ENCODE measurements at regions not wholly inside any gene's neighbourhood (a gene's known extent, or its start where the extent isn't known, plus 50 kb on each side); places are given as distances from the start of the nearest gene placed in this dataset.

DNA sequence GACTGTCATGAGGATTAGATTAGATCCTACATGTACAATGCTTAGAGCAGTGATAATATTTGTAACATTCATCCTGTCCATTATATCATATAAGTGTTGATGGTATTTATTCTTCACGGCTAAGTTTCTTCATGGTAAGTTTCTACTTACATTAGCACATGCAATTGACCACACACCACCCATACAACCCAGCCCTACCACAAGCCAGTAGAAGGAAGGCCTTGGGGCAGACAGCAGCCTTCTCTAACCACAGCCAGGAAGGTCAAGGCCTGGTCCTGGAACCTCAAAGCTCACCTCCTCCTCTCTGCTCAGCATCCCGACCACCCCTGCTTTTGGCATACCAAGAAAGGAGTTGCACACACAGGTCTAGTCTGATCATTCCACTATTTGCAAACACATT is 245.2 kb upstream of the SDK2 start (continued):
- TF ChIP-seq ZNF564 (CRISPR knock-in tag; IDR thresholded peaks at IDR 0.05) (no peak), ZKSCAN8 (CRISPR knock-in tag; IDR thresholded peaks at IDR 0.05; ENCODE audit: borderline replicate concordance) (no peak), ZNF20 (CRISPR knock-in tag; IDR thresholded peaks at IDR 0.05) (no peak), SP140L (CRISPR knock-in tag; IDR thresholded peaks at IDR 0.05; ENCODE audit: borderline replicate concordance) (no peak), POLR2AphosphoS5 (IDR thresholded peaks at IDR 0.05; ENCODE audit: low read depth, low read length) (no peak)
- TF ChIP-seq, protein P1, sequence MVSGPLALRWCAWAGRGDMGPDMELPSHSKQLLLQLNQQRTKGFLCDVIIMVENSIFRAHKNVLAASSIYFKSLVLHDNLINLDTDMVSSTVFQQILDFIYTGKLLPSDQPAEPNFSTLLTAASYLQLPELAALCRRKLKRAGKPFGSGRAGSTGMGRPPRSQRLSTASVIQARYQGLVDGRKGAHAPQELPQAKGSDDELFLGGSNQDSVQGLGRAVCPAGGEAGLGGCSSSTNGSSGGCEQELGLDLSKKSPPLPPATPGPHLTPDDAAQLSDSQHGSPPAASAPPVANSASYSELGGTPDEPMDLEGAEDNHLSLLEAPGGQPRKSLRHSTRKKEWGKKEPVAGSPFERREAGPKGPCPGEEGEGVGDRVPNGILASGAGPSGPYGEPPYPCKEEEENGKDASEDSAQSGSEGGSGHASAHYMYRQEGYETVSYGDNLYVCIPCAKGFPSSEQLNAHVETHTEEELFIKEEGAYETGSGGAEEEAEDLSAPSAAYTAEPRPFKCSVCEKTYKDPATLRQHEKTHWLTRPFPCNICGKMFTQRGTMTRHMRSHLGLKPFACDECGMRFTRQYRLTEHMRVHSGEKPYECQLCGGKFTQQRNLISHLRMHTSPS (CRISPR knock-in tag; IDR thresholded peaks at IDR 0.05; ENCODE audit: low read depth): no peak

DNA sequence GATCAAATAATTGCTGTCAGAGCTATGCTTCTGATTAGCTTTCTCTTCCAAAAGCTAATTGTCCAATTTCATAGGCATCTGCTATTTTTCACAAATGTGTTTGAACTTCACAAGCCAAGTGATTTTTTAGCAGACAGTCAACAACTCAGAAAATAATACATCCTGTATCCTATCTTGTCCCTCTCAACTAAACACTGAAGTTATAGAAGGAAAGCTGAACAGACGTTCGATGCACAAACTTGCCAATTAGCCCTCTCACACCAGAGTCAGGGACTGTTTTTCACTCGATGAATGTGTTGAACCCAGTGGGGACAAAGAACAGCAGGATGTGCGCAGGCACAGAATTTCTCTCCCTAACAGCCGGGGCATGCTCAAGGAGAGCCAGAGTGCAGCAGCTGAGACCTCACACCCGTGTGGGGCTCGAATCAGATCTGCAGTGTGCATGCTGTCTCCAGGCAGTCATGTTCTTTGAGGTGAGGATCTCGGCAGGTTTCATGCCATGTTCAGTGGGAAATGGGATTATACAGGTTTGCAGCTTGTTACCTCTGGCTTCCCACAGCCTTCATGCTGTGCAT is 246.7 kb upstream of the SDK2 start:
- no peaks in the 10 kb centered on the region for H3K79me2 ChIP-seq (ENCODE audit: insufficient read depth, low read length)
- H3K4me2 ChIP-seq (ENCODE audit: low read depth, low read length): no peak overlapping the region
- peaks cover 0 to 2% of the 10 kb centered on the region in 2 experiments; a peak in 3 of 5 replicates for H3K27me3 ChIP-seq (ENCODE audit: control insufficient read depth in 1 of 2, insufficient read depth in 2 of 2, low read length in 2 of 2)
- H3K4me3 ChIP-seq (replicated peaks in 1 of 3; ENCODE audit: insufficient read depth in 1 of 3, low read depth in 2 of 3, low read length in 3 of 3): no peak overlapping the region
- H3K9ac ChIP-seq (ENCODE audit: insufficient read depth, low read depth, low read length): no peak overlapping the region
- no peaks in the 10 kb centered on the region for H3K4me1 ChIP-seq (ENCODE audit: insufficient read depth, low read length)
- DNase-seq (ENCODE audit: low spot score): no peak
- H3K9me3 ChIP-seq (ENCODE audit: low read length): no peaks in the 10 kb centered on the region
- CTCF ChIA-PET (ENCODE audit: low intra/inter-chr PET ratio, low total read pairs): no interaction called here
- POLR2A ChIA-PET: no interaction called here
- H3K36me3 ChIP-seq (replicated peaks in 1 of 2; ENCODE audit: control insufficient read depth in 1 of 2, insufficient read depth in 2 of 2, low read length in 2 of 2): no peaks in the 10 kb centered on the region
- FAIRE-seq: no peak
- TF ChIP-seq ZMYM3 (CRISPR knock-in tag; IDR thresholded peaks at IDR 0.05) (no peak), ZSCAN31 (CRISPR knock-in tag; IDR thresholded peaks at IDR 0.05; ENCODE audit: low read depth) (no peak), ZNF577 (CRISPR knock-in tag; IDR thresholded peaks at IDR 0.05; ENCODE audit: borderline replicate concordance, low read depth) (no peak), MXI1 (IDR thresholded peaks at IDR 0.05; ENCODE audit: borderline replicate concordance, low read depth, low read length) (no peak), ZNF775 (CRISPR knock-in tag; IDR thresholded peaks at IDR 0.05; ENCODE audit: borderline replicate concordance) (no peak)
- TF ChIP-seq, protein P2, sequence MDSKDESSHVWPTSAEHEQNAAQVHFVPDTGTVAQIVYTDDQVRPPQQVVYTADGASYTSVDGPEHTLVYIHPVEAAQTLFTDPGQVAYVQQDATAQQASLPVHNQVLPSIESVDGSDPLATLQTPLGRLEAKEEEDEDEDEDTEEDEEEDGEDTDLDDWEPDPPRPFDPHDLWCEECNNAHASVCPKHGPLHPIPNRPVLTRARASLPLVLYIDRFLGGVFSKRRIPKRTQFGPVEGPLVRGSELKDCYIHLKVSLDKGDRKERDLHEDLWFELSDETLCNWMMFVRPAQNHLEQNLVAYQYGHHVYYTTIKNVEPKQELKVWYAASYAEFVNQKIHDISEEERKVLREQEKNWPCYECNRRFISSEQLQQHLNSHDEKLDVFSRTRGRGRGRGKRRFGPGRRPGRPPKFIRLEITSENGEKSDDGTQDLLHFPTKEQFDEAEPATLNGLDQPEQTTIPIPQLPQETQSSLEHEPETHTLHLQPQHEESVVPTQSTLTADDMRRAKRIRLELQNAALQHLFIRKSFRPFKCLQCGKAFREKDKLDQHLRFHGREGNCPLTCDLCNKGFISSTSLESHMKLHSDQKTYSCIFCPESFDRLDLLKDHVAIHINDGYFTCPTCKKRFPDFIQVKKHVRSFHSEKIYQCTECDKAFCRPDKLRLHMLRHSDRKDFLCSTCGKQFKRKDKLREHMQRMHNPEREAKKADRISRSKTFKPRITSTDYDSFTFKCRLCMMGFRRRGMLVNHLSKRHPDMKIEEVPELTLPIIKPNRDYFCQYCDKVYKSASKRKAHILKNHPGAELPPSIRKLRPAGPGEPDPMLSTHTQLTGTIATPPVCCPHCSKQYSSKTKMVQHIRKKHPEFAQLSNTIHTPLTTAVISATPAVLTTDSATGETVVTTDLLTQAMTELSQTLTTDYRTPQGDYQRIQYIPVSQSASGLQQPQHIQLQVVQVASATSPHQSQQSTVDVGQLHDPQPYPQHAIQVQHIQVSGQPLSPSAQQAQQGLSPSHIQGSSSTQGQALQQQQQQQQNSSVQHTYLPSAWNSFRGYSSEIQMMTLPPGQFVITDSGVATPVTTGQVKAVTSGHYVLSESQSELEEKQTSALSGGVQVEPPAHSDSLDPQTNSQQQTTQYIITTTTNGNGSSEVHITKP (CRISPR knock-in tag; IDR thresholded peaks at IDR 0.05; ENCODE audit: low read depth): no peak
- no TSS peak for BruUV-seq (replicated peaks)
- 18% methylated on average over 7 of the region's 8 CpGs for WGBS (ENCODE audit: low lambda C conversion rate)
- in situ Hi-C loops (cut with HindIII; ENCODE audit: extremely low pct_ligation_motif_present, low pct_unique_long_range_greater_than_20kb) (no loop called here), intact Hi-C loops (cut with micrococcal nuclease; ENCODE audit: unreplicated experiment) (no loop called here)
- no peak for ATAC-seq
- no peak overlapping the region for H2AFZ ChIP-seq (ENCODE audit: low read length)
- H3K27ac ChIP-seq (ENCODE audit: extremely low read length, insufficient read depth, low read length): no peak overlapping the region
- no peaks in the 10 kb centered on the region for H4K20me1 ChIP-seq (ENCODE audit: insufficient read depth, low read length)

Measured in HepG2 (cell line).